ENCODE measurements at regions not wholly inside any gene's neighbourhood (a gene's known extent, or its start where the extent isn't known, plus 50 kb on each side); places are given as distances from the start of the nearest gene placed in this dataset.

- DNase-seq = no peak
These were observed 405.6 kb upstream of the MEX3C start for GRCh38 chr18:51603111-51603510.

- DNase-seq = no peak
These were observed 406.1 kb upstream of the MEX3C start for GRCh38 chr18:51603551-51603950.

- no peak for DNase-seq
These were observed 413.0 kb upstream of the MEX3C start for GRCh38 chr18:51610481-51610880.

- DNase-seq = no peak
These were observed 413.8 kb upstream of the MEX3C start for GRCh38 chr18:51611326-51611725.

- DNase-seq = peak; percentile 64
These were observed 416.6 kb upstream of the MEX3C start for GRCh38 chr18:51614033-51614432.

GRCh38 chr18:51614967-51615571, 417.6 kb upstream of the MEX3C start:
- DNase-seq = peak; percentile 37

GRCh38 chr18:51617167-51617566, 419.7 kb upstream of the MEX3C start:
- no peak for DNase-seq

GRCh38 chr18:51617572-51618260, 420.2 kb upstream of the MEX3C start:
- DNase-seq = no peak

GRCh38 chr18:51619283-51619682, 421.8 kb upstream of the MEX3C start:
- no peak for DNase-seq

GRCh38 chr18:51621113-51621863, 423.8 kb upstream of the MEX3C start:
- DNase-seq = peak; percentile 49

GRCh38 chr18:51621864-51622160, 424.3 kb upstream of the MEX3C start:
- no peak for DNase-seq

GRCh38 chr18:51622702-51623101, 425.2 kb upstream of the MEX3C start:
- DNase-seq = no peak

GRCh38 chr18:51623653-51624052, 426.2 kb upstream of the MEX3C start:
- DNase-seq = no peak

GRCh38 chr18:51630706-51631105, 433.2 kb upstream of the MEX3C start:
- no peak for DNase-seq

- no peak for DNase-seq
These were observed 440.4 kb upstream of the MEX3C start for GRCh38 chr18:51637881-51638280.

- DNase-seq = no peak
These were observed 442.1 kb upstream of the MEX3C start for GRCh38 chr18:51639541-51639940.

- DNase-seq = no peak
These were observed 446.0 kb upstream of the MEX3C start for GRCh38 chr18:51643483-51643882.

GRCh38 chr18:51645607-51646006, 448.1 kb upstream of the MEX3C start:
- no peak for DNase-seq

- no peak for DNase-seq
These were observed 449.9 kb upstream of the MEX3C start for GRCh38 chr18:51647346-51647745.

GRCh38 chr18:51647942-51648341, 450.5 kb upstream of the MEX3C start:
- DNase-seq = no peak

- DNase-seq = no peak
These were observed 452.3 kb upstream of the MEX3C start for GRCh38 chr18:51649796-51650195.

- no peak for DNase-seq
These were observed 454.3 kb upstream of the MEX3C start for GRCh38 chr18:51651761-51652160.

- no peak for DNase-seq
These were observed 456.2 kb upstream of the MEX3C start for GRCh38 chr18:51653507-51654213.
